ENCODE measurements at regions not wholly inside any gene's neighbourhood (a gene's known extent, or its start where the extent isn't known, plus 50 kb on each side); places are given as distances from the start of the nearest gene placed in this dataset.

GRCh38 chr20:20939006-20939405 is 167.2 kb downstream of the LINC00237 start:
- in situ Hi-C loops (cut with MboI; ENCODE audit: low sequenced_read_pairs) = no loop called here

GRCh38 chr20:20938599-20938998 is 167.6 kb downstream of the LINC00237 start:
- in situ Hi-C loops (cut with MboI; ENCODE audit: low sequenced_read_pairs) = no loop called here

- in situ Hi-C loops (cut with MboI; ENCODE audit: low sequenced_read_pairs) = no loop called here
Measured at GRCh38 chr20:20938131-20938530, 168.0 kb downstream of the LINC00237 start.

- in situ Hi-C loops (cut with MboI; ENCODE audit: low sequenced_read_pairs) = no loop called here
Measured at GRCh38 chr20:20933142-20933958, 172.8 kb downstream of the LINC00237 start.

- in situ Hi-C loops (cut with MboI; ENCODE audit: low sequenced_read_pairs) = no loop called here
Measured at GRCh38 chr20:20932156-20932555, 174.0 kb downstream of the LINC00237 start.

GRCh38 chr20:20931632-20932031 is 174.5 kb downstream of the LINC00237 start:
- in situ Hi-C loops (cut with MboI; ENCODE audit: low sequenced_read_pairs) = no loop called here

GRCh38 chr20:20931024-20931423 is 175.1 kb downstream of the LINC00237 start:
- in situ Hi-C loops (cut with MboI; ENCODE audit: low sequenced_read_pairs) = no loop called here

GRCh38 chr20:20930500-20930899 is 175.7 kb downstream of the LINC00237 start:
- in situ Hi-C loops (cut with MboI; ENCODE audit: low sequenced_read_pairs) = no loop called here

- in situ Hi-C loops (cut with MboI; ENCODE audit: low sequenced_read_pairs) = no loop called here
Measured at GRCh38 chr20:20929341-20929740, 176.8 kb downstream of the LINC00237 start.

- in situ Hi-C loops (cut with MboI; ENCODE audit: low sequenced_read_pairs) = no loop called here
Measured at GRCh38 chr20:20926222-20926905, 179.8 kb downstream of the LINC00237 start.

GRCh38 chr20:20920433-20920832 is 185.7 kb downstream of the LINC00237 start:
- in situ Hi-C loops (cut with MboI; ENCODE audit: low sequenced_read_pairs) = no loop called here

- in situ Hi-C loops (cut with MboI; ENCODE audit: low sequenced_read_pairs) = no loop called here
Measured at GRCh38 chr20:20915844-20916243, 190.3 kb downstream of the LINC00237 start.

- in situ Hi-C loops (cut with MboI; ENCODE audit: low sequenced_read_pairs) = no loop called here
Measured at GRCh38 chr20:20904501-20904831, 192.0 kb upstream of the RALGAPA2 start.

- in situ Hi-C loops (cut with MboI; ENCODE audit: low sequenced_read_pairs) = no loop called here
Measured at GRCh38 chr20:20903773-20904500, 191.5 kb upstream of the RALGAPA2 start.

GRCh38 chr20:20897922-20898321 is 185.5 kb upstream of the RALGAPA2 start:
- in situ Hi-C loops (cut with MboI; ENCODE audit: low sequenced_read_pairs) = no loop called here

GRCh38 chr20:20897145-20897544 is 184.7 kb upstream of the RALGAPA2 start:
- in situ Hi-C loops (cut with MboI; ENCODE audit: low sequenced_read_pairs) = no loop called here

- in situ Hi-C loops (cut with MboI; ENCODE audit: low sequenced_read_pairs) = no loop called here
Measured at GRCh38 chr20:20896606-20897005, 184.2 kb upstream of the RALGAPA2 start.

GRCh38 chr20:20895537-20895936 is 183.1 kb upstream of the RALGAPA2 start:
- in situ Hi-C loops (cut with MboI; ENCODE audit: low sequenced_read_pairs) = no loop called here

- in situ Hi-C loops (cut with MboI; ENCODE audit: low sequenced_read_pairs) = no loop called here
Measured at GRCh38 chr20:20894753-20895152, 182.3 kb upstream of the RALGAPA2 start.

- in situ Hi-C loops (cut with MboI; ENCODE audit: low sequenced_read_pairs) = no loop called here
Measured at GRCh38 chr20:20894280-20894679, 181.8 kb upstream of the RALGAPA2 start.

GRCh38 chr20:20892328-20892727 is 179.9 kb upstream of the RALGAPA2 start:
- in situ Hi-C loops (cut with MboI; ENCODE audit: low sequenced_read_pairs) = no loop called here

GRCh38 chr20:20890751-20891150 is 178.3 kb upstream of the RALGAPA2 start:
- in situ Hi-C loops (cut with MboI; ENCODE audit: low sequenced_read_pairs) = no loop called here
